GM21367 (cell line): ENCODE measurements at regions not wholly inside any gene's neighbourhood (a gene's known extent, or its start where the extent isn't known, plus 50 kb on each side); places are given as distances from the start of the nearest gene placed in this dataset.

ENCODE experiments used
- ATAC-seq: cut with Tn5 transposase; IDR thresholded peaks from one replicate; pipeline ENCODE4 v1.9.1; 2021; ENCODE audit not compliant: unreplicated experiment

DNA sequence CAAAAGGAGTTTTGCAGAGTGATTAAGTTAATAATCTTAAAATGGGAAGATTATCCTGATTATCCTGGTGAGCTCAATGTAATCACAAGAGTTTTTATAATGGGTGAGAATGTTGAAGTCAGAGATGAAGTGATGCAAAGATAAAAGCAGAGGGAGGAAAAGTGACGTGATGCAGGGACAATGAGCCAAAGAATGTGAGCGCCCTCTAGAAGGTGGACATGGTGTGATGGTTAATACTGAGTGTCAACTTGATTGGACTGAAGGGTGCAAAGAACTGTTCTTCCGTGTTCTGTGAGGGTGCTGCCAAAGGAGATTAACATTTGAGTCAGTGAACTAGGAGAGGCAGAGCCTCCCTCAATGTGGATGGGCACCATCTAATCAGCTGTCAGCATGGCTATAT, 569.6 kb upstream of the AGTR1 start:
- ATAC-seq = no peak

DNA sequence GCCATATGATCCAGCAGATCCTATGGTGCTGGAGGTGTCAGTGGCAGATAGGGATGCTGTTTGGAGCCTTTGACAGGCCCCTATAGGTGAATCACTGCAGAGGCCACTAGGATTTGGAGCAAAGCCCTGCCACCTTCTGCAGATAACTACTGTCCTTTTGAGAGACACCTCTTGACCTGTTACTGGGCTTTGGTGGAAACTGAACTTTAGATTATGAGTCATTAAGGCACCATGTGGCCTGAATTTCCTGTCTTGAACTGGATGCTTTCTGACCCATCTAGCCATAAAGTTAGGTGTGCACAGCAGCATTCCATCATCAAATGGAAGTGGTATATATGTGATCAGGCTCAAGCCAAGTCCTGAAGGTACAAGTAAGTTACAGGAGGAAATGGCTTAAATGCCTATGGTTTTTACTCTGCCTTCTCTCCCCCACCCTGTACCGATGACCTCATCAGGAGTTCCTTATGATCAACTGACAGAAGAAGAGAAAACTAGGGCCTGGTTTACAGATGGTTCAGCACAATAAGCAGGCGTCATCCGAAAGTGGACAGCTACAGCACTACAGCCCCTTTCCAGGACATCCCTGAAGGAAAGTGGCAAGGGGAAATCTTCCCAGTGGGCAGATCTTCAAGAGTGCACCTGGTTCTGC, 565.6 kb upstream of the AGTR1 start:
- no peak for ATAC-seq

DNA sequence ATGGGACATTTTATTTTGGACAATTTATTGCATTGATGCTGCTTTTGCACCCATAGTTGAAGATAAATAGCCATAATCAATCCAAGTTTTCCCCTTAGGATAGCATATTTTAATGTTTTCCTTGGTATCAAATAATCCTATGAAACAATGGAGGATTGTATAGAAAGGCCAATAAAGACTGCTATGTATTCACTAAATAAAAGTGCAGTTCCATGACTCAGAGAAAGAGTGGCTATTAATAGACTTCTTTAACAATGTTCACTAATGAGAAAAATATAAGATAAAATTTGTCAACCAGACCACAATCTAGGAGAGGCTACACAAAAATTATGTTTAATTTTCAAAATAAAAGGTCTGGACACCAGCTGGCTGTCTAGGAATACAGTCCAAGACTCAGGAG, 560.9 kb upstream of the AGTR1 start:
- no peak for ATAC-seq

DNA sequence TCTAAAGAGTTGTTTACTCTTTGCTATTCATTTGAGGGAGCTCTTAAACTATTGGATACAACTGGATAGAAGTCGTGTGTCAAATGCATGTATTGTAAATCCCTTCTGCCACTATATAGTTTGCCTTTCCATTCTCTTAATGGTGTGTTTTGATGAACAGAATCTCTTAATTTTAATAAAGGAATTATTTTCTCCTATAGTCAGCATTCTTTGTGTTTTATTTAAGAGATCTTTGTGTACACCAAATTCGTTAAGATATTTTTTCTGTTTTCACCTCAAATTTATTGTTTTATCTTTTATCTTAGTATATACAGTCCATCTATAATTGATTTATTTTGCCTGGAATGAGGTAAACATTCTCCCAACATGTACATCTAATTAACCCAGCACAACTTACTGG, 551.5 kb upstream of the AGTR1 start:
- ATAC-seq = no peak

DNA sequence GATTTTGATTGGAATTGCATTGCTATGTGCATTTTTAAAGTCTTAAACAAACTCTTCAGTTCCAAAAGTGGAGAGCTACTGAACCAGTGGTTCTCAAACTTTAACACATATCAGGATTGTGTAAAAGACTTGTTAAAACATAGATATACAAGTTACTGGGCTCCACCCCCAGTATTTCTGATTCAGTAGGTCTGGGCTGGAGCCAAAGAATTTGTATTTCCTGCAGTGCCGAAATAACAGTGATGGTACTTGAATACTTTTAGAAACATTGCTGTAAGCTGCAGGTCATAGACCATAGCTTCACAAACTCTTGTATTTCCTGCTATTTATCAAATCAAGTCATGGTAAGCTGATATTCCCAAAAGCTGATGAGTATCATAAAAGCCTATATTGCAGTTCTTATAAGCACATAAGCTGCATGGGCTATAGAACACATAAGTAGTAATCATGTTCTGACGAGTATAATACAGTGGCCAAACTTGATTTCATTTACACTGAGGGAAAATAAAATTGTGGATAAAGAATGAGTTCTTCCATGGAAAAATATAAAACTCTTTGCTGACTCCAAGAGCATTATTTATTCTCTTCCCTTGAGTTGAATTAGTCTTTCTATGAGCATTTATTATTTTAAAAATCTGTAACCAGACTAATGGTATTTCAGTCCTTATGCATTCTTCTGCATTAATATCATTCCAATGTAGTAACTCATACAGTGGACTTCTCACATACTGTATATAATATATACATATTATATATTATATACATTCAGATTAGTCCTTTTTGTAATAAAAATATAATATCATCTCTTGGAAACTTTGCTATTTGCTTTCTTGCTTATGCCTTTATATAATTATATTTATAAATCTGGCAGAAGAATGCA, 550.5 kb upstream of the AGTR1 start:
- ATAC-seq = no peak

DNA sequence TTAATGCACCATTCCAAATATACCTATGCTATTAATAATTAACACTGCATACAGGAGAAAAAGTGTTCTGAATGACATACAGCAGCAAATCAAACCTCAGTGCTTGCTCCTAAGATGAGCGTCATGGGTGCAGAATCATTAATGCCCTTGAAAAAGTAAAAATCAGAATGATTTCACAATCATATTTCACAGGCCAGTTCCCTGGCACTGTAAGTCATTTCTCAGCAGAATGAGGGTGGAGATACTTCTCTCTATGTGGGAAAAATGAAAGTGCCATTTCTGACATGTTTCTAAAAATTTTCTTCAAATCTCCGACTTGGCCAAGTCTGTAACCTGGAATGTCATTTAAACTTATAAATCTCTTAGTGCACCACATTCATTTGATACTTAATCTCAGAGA, 549.8 kb upstream of the AGTR1 start:
- no peak for ATAC-seq

DNA sequence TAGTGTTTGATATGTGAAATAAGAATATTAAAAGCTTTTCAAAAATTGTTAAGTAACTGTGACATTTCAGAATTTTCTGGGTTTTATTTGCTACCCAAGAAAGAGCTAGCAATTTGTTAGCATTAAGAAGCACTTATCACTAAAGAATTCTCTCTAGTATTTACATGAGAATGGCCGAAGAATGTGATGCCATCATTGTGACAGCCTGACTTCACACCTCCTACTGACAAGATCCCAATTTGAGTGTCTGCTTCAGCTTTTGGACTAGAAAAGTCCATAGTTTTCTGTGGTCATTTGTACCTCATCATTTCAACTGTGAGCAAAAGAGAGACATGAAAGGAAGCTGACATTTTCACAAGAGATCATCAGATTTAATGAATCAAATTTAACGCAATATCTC, 548.1 kb upstream of the AGTR1 start:
- no peak for ATAC-seq

DNA sequence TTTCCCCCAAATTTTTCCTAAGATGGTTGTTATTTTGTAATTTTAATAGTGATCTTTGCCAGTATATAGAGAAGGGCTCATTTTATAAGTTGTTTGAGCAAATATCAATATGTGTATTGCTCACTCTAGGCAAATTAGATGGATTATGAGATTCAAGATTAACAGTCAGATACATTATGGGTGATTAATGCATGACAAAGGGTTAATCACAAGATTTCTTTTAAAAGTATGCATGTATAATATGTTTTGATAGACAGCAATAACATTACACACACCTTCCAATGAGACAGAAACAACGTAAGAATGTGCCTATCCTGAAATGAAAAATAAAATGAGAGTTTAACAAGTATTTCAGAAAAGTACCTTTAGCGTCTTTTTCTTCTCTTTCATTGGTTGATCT, 547.6 kb upstream of the AGTR1 start:
- ATAC-seq = no peak

DNA sequence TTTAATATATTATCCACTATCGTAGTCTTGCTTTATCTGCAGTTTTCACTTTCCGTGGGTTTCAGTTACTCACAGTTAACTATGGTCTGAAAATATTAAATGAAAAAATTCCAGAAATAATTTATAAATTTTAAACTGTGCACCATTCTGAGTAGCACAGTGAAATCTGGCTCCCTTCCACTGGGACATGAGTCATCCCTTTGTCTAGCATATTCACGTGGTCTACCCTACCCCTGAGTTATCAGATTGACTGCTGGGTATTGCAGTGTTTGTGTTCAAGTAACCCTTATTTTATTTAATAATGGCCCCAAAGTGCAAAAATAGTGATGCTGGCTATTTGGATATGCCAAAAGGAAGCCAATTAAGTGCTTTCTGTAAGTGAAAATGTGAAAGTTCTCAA, 539.5 kb upstream of the AGTR1 start:
- ATAC-seq = no peak

DNA sequence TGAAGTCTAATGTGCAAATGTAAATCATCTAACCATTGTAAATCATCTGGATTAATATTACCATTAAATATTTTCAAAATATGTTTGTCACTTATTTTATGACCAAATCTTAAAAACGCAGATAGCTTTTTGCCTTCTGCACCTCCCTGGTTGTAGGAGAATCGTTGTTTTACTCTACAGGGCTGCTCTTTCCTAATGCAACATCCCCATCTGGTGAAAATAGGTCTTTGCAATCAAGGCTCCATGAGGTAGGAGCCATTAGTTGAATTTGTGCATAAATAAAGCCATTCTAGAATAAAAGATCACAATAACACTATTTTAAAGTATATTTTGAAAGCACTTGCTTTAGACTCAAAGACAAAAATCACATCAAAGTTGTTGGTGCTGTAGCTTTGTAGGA, 535.6 kb upstream of the AGTR1 start:
- no peak for ATAC-seq

DNA sequence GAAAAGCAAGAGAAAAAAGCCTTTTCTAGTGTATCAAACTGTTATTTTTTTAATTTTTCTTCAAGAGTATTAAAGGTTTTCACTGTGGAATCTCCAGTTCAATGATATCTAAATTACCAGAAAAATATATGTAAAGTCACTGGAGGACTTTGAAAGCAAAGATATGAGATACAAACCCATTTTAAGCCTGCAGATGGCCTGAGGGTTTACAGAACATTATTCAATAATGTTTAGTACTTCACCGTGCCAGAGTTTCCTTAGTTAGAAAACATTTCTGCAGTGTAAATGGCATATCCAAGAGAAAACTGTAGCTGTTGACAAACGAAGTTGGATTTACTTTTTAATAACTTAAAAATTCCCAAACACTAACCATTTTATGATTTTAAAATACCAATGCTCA, 529.4 kb upstream of the AGTR1 start:
- ATAC-seq = no peak

DNA sequence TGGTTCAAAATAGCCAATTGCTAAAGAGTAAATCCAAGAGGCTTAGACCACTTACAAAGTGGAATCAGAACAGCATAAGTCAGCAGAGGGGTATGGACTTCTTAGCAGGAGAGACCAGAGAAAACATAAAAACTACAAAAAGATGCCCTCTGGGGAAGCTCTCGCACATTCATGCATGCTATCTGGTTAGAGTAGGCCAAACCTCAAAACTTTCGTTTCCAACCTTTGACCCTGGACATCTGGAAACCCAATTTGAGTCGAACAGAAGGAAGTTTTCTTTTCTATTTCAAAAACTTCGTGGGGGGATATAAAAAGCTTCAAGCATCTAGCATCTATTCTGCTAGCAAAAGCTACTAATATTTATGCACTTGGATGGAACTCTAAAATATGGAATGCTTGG, 523.9 kb upstream of the AGTR1 start:
- ATAC-seq = no peak

DNA sequence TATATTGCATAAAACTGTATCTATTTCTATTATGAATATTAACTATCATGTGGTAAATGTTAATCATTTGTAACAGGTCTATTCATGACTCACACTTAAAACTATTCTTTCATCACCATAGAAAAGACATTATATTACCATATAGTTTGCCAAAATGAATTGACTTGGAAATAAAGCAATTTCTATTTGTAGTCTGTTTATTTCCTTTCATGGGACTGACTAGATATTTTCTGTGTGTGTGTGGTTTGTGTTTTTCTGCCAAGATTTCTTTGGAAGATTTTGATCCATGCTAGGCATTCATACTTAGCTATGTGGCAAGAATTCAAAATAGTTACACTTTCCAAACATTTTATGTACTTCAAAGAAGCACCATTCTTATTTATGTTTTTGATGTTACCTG, 522.5 kb upstream of the AGTR1 start:
- ATAC-seq = no peak

DNA sequence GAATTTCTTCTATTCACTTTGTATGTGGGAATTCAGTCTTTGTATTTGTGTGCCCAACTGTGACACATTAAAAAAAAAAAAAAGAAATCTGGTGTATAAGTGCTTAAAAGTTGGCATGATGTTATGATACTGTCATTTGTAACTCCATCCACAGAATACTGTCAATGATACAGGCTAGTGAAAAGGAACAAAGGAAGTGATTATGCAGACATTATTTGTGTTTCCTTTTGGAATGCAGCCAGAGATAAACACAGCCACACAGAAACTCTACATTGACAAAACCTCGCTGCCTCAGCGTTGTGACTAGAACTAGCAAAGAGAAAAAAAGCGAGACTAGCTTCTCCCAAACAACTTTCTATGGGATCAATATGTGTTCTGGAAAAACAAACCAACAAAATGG, 519.2 kb upstream of the AGTR1 start:
- ATAC-seq = no peak

DNA sequence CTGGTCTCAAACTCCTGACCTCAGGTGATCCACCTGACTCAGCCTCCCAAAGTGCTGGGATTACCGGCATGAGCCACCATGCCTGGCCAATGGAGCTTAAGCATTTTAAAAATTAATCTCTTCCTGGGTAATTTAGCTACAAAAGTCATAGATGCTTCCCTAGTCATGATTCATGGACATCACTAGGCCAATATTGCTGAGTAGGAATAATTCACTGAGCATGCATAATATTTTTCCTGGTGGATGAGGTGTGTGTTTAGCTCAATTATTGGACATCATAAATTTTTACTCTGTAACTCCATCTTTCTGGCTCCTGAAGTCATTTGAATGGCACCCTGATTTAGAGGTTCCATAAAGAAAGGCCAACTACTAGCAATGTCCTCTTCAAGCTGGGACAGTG, 512.9 kb upstream of the AGTR1 start:
- ATAC-seq = no peak

DNA sequence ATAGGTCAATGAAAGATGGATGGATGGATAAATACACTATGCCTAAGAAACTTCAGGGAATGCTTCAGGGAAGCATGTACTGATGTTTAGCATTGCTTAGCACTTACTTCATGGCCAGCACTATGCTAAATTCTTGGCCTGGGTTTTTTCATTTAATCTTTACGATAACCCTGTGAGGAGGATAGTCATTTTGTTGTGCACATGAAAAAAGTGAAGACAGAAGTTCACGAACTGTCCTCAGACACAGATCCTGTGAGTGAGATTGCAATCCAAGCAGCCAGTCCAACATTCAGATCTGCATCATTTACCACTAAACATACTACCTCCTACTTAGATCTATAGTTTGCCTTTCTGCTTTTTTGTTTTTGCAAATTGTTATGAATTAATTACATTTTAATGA, 510.8 kb upstream of the AGTR1 start:
- no peak for ATAC-seq

DNA sequence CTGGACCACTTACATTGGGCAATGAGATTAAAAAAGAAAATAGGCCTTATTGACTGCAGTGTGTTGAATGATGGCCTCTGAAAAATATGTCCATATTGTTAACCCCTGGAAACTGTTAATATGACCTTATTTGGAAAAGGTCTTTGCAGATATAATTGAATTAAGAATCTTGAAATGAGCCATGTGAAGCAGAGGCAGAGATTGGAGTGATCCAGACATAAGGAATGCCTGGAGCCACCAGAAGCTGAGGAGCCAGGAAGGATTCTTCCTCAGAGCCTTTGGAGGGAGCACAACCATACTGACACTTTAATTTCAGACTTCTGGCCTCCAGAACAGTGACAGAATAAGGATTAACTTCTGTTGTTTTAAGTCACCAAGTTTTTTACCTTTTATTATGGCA, 510.4 kb upstream of the AGTR1 start:
- no peak for ATAC-seq

DNA sequence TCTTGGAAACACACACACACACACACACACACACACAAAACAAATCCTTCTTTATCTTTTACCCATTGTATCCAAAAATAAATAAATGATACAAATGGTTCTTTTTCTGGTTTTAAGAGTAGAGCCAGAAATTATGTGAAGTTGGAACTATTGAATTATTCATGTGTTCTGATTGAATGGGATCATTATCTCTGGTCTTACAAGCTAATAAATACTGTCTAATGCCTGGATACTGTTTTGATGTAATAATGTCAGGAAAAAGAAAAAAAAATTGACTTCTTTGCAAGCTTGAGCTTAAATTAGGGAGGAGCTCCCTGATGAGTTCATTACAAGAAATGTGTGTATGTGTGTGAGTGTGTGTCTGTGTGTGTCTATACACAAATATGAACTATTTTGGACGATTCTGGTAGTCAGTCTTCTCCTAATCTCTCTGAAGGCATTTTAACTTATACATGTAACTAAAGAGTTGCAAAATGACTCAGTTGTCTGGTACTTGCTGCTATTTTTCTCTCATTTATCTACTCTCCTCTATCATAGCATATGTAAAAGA, 507.2 kb upstream of the AGTR1 start:
- ATAC-seq = no peak

DNA sequence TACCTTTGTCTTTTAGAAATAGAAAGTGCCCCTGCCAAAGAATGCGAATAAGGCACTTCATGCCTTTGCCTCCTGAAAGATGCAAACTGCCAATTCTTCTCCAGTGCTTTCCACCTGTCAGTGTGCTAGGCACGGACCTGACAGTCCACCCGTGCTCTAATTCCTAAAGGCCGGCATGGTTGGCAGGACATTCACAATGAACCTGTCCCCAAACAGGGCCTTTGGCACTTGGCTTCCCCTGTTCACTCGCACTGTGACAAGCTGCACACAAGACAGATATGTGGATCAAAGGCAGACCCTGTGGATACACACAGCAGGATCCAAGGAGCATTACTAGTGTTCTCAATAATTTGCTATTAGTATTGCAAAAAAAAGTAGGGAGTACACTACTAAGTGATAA, 505.7 kb upstream of the AGTR1 start:
- ATAC-seq = no peak

DNA sequence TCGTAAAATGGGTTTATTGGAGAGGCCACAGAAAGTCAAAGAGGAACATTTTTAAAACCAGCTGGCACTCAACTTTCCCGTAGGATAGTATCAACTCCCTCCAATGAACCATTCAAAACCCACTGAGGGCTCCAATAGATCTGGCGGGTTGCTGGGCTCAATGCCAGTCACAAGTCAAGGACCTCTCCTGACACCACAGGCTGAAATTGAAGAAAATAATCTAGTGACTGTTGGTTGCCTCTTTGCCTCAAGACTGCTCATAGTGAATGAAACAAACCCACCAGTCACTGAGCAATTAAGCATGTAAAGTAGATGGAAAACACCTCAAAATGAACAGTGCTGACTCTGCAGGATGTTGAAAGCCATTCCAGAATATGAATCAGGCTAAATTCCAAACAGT, 500.6 kb upstream of the AGTR1 start:
- ATAC-seq = no peak

DNA sequence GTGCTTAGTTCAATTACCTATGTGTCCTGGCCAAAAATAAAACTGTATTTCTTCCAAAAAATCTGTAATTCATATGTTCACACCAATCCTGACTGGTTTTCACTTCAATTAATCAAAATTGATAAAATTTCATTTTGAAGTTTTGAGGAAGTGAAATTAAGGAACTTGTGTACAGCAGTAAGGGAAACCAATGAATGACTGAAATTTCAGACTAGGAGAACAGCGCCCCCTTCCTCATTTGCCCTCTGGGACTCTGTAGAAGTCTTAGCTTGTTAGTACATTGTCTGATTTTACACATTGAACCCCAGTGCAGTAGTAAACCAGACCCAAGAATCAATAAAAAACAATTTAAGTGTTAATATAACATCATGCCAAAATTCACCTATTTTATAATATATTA, 495.3 kb upstream of the AGTR1 start:
- no peak for ATAC-seq

DNA sequence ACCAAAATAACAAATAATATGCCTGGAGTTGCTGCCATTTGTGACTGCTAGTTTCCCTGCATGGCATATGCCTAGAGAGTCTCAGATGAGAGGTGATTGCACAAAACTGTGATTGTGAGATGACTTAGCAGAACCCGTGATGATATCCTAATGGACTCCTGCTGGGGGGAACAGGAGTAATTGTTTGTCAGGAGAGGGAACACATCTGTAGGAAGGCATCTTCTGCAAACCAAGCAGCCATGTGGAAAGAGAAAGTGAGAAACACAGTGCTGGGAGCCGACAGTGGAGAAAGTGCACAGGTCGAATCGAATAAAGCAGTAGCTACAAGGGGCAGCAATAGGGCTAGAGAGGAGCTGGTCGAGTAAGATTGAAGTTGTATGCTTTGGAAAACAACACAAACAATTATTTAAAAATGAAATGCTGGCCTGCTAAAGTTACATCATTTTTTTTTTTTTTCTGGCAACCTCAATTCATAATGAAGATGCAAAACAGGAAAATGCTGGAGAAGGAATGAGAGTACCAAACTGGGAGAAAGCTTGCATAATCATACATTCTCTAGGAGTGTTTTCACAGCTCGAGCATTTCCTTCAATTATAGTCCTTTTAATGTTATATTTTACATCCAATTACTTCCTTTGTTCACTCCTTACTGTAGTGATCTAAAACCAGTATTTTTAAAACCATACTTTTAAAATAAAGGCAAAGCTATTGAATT, 494.2 kb upstream of the AGTR1 start:
- no peak for ATAC-seq
